AG08396 (cell line): ENCODE measurements at regions not wholly inside any gene's neighbourhood (a gene's known extent, or its start where the extent isn't known, plus 50 kb on each side); places are given as distances from the start of the nearest gene placed in this dataset.

Source experiments
- DNase-seq: peaks from one replicate; pipeline ENCODE4 v3.0.0; 2012; ENCODE audit warnings: low spot score, mixed read lengths

DNA sequence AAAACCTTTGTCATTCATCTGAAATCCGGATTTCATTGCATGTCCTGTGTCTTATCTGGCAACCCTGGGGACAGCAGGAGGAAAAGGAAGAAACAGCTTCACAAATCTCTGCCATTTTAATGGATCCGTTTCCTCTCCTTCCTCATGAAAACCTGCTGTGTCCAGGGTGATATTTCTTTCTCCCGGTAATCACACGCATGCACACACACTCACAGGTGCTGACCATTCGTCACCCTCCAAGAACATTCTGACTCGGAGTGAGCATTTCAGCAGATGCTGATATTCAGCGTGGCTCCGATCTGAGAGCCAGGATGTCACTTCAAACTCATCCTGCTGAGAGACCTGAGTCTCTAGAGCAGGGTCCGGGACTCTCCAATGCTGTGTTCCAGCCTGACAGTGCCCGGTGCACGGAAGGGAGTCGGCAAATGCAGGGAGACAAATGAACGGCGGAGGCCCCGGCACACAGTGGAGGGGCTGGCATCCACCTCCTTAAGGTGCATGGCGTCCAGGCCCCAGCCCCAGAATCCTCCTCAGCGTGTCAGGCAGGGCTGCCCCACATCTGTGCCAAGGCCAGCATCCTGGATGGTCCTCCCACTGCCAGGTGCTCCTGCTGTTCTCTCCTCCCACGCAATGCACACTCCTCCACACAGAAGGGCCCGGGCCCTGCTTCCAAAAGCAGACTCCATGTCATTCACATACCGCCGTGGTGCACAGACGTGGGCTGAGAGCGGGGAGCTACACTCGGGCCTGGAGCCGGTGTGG, 70.7 kb downstream of the RBFOX3 start:
- no peak for DNase-seq

DNA sequence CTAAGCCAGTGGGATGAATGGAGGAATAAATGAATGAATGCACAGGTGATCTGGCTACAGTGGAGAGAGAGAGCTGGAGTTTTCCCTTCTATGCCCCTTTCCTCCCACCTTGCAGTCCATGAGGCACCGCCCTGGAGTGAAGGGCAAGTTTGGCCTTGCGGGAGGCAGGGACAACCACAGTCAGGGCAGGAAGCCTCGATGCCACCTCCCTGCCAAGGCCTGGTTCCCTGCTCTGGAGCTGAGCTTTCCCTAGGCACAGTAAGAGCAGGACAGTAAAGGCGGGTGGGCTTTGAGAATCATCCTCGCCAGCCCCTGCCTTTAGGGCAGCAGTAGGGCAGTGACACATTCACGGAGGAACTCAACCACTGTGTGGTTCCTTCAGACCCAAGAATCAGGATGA, 72.6 kb downstream of the RBFOX3 start:
- DNase-seq: no peak

DNA sequence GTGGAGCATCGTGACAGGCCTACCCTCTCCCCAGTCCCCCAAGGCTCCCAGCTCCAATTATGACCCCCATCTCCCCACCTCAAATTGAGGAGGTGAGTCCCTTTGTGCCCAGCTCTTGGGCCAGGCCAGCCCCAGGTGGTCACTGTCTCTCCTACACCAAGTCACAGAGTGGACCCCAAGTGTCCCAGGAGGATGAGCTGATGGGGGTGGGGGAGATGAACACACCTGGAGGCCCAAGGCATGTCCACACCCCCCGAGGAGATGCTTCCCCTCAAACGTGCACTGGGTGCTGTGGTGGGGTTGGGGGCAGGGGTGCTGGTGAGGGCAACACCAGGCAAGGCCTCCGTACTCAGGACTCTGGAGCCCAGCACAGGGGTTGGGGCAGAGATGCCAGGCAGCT, 73.2 kb downstream of the RBFOX3 start:
- DNase-seq: no peak

DNA sequence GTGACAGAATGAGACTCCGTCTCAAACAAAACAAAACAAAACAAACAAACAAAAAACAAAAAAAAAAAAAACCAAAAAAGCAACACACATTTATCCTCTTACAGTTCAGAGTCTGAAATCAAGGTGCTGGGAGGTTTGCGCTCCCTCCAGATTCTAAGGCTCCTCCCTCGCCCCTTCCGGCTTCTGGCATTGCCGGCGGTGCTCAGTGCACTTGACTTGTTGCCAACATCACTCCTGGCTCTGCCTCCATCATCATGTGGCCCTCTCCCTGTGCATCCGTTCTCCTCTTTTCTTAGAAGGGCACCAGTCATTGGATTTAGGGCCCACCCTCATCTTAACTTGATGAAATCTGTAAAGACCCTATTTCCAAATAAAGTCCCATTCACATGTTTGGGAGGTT, 73.8 kb downstream of the RBFOX3 start:
- no peak for DNase-seq

DNA sequence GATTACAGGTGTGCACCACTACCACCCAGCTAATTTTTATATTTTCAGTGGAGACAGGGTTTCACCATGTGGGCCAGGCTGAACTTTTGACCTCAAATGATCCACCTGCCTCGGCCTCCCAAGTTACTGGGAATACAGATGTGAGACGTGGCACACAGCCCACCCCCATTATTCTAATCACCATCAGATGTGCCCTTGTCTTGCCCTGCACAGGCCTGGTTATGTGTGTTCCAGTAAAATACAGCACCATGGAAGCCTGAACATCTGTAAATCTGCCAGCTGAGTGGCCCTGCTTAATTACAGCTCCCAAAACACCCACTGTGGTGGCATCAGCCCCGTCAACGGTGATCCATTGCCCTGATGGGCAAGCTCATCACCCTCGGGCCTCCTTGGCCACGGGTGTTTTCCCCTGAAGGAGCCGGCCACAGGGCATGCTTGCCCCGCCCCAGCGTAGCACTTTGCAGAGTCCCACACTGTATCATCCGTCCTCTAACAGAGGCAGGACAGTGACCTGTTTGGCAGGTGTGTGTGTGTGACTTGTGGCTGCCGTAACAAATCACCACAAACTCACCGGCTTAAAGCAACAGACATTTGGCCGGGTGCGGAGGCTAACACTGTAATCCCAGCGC, 74.5 kb downstream of the RBFOX3 start:
- no peak for DNase-seq

DNA sequence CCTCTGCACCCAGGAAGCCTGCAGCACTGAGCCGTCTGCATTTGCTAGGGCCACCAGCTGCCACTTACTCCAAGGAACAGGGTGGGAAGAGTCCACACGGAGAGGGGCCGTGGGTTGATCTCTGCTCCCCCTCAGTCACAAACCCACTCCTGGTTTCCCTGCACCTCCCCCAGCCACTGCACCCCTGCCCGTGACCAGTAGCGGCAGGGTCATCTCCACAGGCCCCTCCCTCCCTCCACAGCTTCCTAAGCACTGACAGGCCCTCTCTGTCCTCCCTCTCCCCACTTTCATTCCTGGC, 75.2 kb downstream of the RBFOX3 start:
- no peak for DNase-seq

DNA sequence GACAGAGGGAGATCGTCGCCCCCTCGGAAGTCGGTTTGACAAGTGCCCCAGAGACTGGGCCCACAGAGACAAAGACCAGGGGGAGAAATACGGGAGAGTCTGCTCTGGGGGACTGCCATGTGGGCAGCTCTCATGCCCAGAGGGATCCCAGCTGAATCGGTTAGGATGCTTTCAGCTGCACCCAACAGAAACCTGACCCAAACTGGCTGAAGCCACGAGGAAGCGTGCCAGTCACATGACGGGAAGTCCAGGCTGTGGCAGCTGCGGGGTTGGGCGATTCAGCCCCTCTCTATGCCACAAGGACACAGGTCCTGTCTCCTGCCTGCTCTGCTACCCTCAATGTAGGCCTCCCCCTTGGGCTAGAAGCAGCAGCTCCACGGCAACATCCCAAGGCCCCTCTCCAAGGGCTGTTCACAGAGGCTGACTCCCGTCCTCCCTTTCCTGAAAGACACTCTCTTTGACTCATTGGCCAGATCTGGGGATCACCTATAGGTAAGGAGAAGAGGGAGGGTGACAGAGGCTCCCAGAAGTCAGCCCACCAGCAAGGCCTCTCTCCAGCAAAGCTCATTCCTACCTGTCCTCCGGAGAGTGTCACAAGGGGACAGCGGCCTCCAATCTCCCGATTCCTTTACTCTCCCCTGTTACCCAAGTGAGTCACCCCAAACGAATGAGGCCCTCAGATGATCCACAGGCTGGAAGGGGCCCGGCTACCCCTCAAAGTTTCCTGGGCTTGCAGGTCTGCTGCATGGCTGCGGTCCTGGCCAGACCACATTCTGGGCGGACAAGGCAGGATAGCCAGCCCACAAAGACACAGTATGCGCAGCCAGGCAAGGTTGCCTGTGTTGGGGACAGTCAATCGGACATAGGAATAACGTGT, 75.8 kb downstream of the RBFOX3 start:
- DNase-seq: no peak

DNA sequence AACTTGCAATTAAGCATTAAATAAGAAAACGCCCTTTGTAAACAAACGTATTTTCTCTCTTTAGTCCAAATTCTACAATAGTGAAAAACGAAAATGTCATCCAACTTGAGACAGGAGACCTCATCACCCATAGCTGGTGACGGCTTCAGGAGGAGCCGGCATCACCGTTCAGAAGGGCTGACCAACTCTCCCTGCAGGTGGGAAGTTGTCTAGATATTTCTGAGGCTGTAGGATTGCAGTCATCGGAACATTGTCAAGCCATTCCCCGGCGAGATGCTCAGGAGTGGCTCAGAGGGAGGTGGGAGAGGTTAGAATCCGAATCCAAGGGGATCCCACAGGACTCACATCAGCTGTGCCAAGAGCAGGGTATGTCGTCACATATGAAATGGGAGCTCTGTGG, 76.7 kb downstream of the RBFOX3 start:
- DNase-seq: no peak

DNA sequence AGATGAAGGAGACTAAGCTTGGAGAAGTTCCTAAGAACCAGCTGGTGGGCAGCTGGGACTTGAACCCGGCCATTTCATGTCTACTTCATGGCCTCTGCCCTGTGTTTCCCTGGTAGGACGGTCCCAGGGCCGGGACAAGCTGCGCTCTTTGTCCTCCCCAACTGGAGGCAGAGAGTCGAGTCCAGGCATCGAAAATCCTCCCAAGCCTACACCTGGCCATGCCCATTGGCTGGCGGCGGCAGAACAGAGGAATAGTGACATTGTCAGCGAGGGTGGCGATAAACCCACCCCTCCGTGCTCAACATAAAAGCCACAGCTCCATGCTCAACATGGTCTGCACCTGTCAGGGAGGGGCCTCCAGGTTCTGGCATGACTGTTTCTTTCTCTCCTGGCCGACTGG, 77.7 kb downstream of the RBFOX3 start:
- DNase-seq: no peak

DNA sequence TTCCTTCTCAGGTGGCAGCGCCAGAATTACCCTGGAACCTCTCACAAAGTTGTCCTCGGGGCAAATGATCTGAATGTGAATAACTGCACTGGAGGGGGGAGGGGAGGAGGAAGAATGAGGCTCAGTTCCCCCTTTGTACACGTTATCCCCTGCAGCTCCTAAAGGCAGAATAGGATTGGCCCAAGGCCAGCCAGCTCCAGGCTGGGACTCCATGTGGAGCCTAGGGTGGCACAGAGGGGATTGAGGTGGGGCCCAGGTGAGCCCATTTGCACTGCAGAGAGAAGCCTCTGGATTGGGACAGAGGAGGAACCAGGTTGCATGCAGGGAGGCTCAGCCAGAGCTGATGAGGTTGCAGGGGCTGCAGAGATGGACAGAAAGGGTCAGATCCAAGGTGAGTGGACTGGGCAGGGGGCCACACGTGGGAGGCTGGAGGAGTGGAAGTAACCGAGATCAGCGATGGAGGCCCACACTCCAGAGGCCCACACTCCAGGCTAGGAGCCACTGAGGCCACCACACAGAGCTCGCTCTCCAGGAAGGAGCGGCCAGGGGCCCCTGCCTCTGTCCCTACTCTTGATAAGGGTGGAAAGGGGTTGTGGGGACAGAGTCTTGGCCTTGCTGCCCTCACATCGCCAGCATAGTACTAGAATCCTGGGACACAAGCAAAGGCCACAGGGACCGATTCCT, 78.6 kb downstream of the RBFOX3 start:
- DNase-seq: no peak

DNA sequence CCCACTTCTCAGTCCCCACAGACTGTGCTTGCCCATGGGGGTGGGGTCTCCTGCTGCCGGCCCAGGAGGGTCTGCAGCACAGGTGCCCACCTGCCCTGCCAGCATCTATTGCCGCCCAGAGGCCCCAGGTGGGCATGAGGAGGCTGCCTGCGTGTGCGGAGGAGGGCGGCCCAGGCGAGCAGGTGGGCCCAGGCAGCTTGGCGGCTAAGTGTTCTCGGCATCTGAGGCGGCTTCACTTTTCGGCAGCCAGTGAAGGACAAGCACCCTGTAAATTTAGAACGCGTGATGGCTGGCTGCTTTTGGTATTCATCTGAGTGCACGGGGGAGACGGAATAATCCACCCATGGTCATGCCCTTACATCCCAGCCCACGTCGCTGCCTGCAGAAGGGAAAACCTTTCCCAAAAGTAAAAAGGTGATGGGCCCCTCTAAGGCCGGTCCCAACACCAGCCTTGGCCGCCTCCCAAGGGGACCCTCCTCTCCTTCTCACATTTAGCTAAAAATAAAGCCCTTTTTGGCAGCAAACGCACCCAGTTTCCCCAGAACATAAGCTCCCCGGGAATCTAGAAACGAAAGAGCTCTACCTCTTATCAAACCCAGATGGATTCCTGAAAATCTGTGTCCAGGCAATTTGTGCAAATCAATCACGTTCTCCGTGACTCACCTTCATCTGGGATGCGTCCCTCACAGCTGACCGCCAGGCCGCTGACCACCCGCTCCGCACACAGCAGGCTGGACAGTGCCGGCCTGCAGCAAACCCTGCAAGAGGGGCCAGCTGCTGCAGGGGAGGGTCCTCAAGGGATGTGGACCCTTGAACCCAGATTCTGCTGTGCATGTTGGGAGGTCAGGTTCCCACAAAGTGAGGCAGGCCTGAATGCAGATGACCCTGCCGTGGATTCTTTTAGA, 79.4 kb downstream of the RBFOX3 start:
- no peak for DNase-seq

DNA sequence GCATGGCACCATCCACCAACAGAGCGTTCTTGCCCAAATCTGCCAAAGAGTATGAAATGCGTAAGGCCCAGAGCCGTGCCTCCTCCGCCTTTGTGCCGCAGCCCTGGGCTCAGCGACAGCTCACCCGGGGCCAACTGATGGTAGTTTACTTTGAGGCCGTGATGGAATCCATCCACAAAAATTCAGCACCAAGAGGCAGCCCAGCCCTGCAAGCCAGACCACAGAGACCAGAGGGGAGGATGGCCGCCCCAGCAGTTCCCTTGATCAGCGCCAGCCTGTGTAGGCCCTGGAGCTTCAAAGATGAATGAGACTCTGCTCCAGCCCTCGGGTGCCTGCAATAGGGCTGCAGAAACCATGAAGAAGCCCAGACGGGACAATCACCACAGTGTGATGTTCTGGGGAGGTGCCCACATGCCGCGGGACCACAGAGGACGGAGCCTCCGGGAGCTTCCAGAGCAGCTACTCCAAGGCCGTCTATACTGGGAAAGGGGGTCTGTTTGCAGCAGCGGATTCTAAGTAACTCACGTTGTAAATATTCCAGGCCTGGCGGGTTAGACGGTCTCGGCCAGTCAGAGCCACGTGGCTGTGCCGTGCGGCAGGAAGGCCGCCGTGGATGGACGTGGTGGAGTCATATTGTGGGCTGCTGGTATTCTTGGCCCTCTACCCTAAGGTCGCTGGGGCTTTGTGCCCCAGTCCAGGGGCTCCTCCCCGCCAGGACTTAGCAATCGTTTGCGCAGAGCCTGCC, 80.3 kb downstream of the RBFOX3 start:
- DNase-seq: no peak

DNA sequence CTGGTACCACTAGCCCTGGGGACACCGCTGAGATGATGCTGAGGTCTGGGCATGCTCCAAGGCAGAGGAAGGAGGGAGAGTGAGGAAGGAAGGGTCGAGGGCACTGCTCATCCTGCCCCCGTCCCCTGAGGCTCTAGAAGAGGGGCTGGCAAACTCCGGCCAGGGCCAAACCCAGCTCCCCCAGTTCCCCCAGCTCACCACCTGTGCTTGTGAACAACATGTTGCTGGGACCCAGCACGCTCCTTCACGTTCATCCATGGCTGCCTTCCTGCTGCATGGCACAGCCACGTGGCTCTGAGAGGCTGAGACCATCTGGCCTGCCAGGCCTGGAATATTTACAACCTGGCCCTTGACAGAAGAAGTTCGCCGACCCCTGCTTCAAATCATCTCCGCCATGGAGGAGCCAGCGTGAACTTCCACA, 81.2 kb downstream of the RBFOX3 start:
- DNase-seq: no peak

DNA sequence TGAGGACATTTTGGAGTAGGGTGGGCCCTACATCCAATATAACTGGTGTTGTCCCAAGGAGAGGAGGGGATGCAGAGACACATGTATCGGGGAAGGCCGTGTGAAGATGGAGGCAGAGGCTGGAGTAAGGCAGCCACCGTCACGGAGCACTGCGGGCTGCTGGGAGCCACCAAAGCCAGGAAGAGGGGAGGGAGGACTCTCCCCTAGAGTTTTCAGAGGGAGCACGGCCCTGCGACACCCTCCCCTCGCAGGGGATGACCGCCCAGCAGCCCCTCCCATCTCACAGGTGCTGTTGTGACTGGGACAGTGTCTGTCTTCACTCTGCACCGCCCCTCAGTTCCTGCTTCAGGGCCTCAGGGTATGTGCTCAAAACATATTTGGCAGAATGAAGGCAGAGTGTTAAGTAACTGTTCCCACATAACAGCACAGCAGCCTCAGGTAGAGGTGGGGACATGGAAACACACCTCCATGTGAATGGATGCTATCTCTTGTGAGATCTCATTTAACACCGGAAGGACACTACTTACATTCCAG, 82.2 kb downstream of the RBFOX3 start:
- DNase-seq: no peak

DNA sequence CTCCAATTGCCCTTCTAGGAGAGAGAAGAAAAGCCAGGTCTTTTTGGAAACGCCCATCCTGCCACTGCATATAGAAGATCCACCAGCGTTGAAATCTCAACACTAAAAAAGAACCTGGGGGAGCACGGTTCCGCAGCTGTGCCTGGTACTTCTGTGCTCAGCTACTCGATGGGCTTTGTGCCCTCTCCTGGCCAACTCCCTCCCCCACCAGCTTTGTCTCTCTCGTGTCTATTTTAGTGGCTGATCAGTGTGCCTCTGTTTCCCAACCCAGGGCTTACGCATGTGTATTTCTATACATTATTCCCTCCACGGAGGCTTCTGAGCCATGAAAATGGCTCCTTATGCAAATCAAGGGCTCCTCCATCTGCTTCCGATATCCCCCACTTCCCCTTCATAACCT, 83.5 kb downstream of the RBFOX3 start:
- no peak for DNase-seq

DNA sequence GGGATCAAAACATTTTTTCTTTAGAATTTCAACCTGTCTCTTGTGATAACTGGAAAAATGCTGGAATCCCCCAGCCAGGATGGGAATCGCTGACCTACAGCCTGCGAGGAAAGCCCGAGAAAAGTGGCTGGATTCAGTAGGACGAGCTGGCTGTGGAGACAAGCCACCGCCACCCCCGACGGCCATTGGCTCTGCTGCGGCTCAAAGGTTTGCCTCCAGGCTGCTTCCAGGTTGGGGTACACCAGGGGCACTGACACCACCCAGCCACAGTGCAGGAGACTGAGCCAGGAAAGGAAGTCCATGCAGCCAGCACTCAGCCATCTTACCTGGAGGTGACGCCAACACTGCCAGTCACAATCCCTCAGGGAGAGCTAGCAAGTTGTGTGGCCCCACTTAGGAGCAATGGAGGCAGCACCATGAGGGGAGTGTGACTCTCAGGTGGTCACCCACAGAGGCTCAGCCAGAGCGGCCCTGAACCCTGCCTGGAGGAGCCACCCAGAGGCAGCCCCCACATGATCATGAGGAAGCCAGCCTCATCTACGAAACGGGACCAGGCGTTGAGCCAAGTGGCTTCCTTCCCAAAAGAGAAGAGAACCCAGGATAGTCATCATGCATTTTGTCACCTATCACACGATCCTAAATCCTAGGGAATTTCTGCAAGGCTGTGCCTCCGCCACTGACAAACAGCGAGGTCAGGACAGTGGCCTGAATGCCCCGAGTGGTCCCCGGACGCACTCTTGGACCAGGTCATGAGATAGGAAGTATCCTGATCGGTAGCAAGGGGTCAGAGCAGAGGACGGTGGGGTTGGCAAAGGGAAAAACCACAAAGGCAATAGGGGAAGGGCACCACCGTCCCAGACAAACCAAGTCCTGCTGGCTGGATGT, 84.8 kb downstream of the RBFOX3 start:
- DNase-seq: no peak

DNA sequence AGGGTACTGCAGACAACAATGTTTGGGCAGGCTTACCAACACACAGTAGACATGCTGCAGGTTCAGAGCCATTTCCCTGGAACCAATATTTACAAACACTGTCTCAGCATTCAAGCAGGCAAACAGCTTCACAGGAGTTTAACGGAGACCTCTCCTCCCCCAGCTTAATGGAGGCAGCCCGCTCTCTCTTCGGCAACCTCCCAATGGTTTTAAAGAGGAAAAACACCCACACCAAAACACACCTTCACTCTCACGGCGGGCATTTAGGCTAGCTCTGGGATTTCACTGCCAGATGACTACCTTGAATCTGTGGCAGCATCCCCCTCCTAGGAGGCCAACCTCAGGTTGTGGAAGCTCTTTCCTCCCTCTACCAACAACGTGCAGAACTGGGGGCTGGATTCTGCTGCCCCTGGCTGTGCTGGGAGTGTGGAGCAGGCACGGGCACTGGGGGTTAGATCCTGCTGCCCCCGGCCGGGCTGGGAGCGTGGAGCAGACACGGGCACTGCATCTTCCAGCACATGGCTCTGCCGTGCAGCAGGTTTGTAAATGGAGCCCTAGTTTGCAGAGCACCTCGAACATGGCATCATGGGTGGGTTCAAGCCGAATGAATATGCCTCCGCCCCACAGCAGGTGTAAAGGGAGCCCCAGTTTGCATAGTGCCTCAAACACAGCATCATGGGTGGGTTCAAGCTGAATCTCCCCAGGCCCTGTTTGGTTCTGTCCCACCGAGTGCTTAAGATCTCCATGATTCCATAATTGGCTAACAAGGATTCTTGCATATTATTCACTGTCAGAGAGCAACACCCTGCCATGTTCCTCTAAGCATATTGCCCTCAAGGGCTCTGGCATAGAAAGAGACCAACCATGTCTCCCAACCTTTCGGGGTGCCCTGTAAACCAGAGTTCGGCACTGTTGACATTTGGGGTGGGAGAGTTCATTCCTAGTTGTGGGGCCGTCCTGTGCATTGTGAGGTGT, 86.4 kb downstream of the RBFOX3 start:
- no peak for DNase-seq

DNA sequence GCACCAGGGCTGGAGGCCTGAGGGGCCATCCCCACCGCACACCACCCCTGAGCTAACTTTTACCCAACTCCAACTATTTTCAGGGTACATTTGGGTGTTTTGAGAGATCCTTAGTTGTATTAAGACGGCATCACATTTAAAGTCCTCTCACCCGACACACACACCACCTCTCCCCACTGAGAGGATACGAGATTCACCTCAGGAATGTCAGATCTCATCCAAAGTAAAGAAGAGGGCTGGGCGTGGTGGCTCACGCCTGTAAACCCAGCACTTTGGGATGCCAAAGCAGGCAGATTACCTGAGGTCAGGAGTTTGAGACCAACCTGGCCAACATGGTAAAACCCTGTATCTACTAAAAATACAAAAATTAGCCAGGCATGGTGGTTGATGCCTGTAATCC, 88.4 kb downstream of the RBFOX3 start:
- DNase-seq: no peak
